ENCODE measurements at regions not wholly inside any gene's neighbourhood (a gene's known extent, or its start where the extent isn't known, plus 50 kb on each side); places are given as distances from the start of the nearest gene placed in this dataset.
"Not testable (repeated sequence)": the region's sequence is repeated elsewhere in the genome, so short reads cannot be mapped to it uniquely, and the experiment has no call there.

DNA sequence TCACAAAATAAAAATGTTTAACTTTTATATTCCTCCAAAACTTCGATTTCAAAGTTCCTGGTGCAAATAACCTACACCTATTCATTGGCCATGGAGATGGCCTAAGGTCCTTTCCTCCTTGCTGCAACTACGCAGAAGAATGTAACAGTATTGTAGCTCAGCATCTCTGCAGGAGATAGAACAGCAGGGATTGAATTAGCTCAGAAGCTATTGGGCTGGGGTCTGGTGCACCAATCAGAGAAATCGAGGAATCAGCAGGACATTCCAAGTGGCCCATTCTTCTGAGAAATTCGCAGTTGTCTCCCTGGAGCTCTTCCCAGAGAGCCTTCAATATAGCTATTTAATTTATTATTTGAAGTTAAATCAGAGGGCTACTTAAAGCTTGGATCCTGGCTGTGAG, 560.6 kb downstream of the GATA3 start:
- DNase-seq (ENCODE audit: low read depth) = no peak

DNA sequence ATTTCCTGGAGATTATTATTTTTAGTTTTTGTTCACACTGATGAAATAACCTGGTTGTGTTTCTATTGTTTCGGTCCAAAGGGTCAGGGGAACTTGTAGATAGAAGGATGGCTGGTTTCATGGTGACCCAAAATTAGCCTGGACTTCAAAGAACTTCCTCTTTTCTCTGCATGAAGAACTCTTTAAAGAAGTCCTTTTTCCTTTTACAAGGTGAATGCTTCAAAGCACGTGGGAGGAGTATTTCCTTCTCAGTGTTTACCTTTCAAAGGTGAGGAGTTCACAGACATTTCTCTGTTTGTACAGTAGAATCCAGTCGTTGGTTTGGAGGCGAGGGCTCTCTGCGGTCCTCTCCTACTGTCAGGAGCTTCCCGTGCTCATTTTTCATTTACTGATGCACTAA, 561.7 kb downstream of the GATA3 start:
- no peak for DNase-seq (ENCODE audit: low read depth)

DNA sequence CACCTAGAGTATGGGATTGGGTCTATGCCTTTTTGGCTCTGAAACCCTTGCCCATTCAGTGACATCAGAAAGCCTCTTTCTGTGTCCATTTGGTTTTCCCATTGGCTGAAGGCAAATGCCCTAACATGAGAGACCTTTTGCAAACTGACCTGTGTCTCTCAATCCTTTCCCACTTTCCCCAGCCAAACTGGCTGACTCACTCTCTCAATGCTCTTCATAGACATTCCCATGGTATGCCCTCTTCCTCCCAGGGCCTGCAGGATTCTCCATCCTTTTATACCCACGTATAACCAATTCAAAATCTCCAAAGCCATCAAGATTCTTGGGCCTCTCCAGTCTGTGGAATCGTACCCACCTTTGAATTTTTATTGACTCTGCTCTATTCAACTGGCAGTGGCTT, 563.3 kb downstream of the GATA3 start:
- DNase-seq (ENCODE audit: low read depth) = no peak

DNA sequence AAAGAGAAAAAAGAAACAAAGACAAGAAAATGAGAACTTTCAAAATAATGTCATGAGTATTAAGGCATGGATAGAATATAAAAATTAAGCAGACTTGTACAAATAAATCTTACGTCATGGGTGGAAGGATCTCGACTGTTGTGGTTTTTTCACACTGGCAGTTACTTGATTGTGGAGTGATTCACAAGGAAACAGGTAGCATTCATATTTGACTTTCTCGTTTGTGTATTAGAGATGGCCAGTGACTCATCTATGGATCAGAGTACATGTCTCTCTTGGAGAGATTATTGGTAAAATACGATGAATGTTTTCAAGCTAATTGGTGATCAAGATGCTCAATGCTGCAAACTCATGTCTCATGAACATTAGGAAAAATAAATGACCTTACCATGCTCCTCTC, 564.3 kb downstream of the GATA3 start:
- no peak for DNase-seq (ENCODE audit: low read depth)

DNA sequence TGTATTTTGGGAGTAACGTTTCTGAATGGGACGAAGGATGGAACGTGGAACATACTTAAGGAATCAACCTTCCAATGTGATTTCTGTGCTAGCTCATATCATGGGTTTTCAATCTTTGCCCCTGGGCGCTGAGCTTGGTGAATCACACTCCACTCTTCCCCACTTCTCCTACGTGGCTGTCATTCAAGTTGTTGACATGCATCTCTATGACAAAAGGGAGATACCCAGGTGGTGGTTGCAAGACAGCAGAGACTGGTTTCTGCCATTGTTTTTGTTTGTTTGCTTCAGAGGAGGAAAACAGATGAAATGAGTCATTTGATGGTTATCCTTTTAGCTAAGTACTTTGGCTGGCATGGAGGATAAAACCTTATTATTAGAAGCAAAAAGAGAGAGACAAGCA, 573.9 kb downstream of the GATA3 start:
- no peak for DNase-seq (ENCODE audit: low read depth)

DNA sequence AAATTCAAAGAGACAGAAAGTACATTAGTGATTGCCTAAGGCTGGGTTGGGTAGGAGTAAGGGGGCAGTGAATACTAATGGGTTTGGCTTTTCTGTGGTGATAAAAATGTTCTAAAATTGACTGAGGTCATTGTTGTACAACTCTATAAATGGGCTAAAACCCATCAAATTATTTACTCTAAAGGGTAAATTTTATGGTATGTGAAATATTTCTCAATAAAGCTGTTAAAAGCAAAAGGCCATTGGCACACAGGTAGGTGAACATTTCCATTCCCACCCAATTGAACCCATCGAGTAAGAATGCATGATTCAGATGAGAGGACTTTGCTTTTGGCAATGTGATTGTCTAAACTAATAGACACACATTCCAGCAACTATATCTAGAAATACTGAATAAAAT, 579.4 kb downstream of the GATA3 start:
- no peak for DNase-seq (ENCODE audit: low read depth)

DNA sequence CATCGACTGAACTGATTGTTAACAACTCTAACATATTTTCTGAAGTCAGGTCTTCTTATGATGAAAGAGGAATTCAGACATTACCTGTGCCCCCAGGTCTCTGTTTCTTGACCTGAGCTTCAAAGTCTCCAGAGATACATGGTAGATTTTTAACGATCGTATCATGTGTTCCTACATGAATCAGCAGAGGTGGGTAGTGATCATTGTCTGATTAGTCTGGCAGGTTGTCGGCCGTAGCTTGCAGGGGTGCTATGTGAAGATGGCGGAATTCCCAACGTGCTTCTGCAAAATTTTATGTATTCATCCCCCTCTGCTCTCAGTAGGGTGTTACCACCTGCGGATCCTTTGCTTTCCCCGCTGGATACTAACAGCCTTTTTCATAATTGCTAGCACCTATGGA, 581.9 kb downstream of the GATA3 start:
- DNase-seq (ENCODE audit: low read depth) = no peak

DNA sequence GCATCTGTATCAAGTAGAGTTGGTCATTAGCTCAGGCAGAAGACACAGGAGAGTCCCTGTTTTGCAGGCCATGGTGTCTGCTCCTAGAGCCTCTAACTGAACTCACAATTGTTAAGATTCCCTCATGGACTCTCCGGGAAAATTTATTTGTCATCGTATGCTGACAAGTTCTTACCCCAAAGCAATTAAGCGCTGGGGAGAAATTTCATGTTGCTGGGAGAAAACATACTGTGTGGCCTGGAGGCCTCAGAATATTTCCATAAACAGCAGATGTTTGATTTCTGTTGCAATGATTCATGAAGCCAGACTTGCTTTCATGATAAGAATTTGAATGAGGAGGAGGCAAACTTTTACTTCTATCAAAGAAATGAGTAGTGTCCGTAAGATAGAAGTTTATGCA, 583.2 kb downstream of the GATA3 start:
- no peak for DNase-seq (ENCODE audit: low read depth)

DNA sequence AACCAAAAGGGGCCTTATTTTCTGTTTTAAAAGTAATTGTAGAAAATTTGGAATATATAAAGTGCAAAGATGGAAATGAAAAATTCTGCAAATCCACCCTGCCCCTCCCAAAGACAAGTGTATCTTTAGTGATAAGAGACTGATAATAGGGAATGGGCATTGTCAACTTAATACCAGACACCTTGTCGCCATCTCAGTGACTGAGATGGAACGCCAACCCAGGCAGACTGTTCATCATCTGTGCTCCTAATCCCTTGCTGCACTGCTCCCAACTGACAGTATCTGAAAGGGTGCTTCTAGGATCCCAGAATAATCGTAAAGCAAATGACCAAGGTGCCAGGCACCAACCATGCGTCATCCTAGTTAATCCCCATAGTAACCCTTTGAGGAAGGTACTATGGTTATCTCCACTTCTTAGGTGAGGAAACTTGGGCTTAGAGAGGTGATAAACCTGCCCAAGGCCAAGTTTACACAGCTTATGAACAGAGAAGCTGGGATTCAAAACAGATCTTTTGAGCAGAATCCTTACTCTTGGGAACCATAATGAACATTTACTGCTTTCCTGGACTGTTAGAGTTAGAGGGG, 583.7 kb downstream of the GATA3 start:
- no peak for DNase-seq (ENCODE audit: low read depth)

DNA sequence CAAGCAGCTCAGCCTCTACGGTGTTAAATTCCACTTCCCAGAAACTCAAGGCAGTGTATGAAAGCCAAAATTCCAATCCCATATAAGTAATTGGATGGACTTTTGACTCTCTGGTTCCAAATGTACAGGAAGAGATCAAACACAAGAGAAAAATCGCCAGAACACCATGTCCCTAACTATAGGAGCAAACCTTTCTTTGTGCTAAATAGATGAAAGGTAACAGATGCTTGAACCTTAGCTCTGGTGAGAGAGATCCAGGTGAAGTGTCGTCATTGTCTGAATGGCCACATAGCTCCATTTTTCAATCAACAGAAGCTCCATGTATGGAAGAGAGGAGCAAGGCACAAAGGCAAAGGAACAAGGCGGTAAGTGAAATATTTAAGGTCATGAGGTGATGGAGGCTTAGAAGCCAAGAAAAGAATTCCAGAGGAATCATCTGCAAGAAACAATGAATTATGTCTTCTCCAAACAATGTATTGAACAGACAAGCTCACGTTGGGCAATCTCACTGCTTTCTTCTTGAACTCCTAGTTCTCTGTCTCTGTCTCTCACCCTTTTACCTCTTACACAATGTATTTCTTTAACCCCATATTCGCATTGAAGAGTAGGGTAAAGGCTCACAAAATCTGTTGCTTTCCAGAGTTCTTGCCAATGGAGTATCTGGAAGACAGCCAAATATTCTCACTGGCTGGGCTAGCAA, 585.1 kb downstream of the GATA3 start:
- DNase-seq (ENCODE audit: low read depth) = no peak

DNA sequence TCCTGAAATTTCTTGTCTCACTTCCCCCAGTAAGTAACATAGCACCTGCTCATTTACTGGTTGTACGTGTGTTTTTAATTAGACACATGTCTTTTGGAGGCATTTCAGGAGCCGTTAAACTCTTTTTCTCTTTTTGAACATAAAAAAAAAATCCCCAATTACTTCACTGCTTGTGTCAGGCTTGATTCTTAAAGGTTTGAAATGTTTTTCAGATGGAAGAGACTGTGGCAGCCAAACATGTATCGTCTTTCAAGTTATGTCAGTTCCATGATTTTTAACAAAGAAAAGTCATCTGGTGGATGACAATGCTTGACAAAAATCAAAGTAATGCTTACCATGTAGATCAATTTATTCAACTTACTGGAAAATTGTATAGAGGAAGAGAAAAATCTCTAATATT, 585.8 kb downstream of the GATA3 start:
- no peak for DNase-seq (ENCODE audit: low read depth)

DNA sequence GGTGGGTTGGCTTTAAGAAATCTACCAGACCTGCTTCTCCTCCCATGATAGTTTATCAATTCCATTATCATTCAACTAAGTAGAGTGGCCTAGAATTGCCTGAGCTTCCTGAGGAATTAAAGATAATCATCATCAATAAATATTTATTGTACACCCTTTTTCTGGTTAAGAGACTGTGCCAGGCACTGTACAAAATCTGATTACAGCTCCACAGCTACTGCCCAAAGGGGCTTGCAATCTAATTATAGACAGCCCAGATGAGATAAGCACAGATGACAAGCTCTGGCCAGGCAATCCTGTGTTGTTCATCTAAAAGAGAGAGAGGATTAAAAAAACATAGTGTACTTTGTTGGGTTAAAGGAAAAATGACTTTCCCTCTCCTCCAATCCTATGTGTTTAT, 586.4 kb downstream of the GATA3 start:
- no peak for DNase-seq (ENCODE audit: low read depth)

DNA sequence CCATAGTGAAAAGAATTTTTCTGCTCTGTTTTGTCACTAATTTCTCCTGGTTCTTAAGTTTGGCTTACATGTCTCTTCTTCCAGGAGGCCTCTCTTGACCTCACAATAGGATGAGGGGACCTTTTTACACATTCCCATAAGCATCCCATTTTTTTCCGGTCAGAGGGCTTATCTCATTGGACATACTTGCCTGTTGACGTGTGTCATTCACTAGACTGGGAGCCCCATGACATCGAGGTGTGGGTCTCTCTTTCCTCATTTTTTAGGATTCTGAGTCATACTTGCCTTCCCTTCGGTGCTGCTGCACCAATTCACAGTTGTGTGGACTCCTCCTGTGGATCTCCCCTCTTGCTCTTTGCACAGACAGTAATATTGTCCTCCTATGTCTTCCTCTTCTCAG, 601.8 kb downstream of the GATA3 start:
- no peak for DNase-seq (ENCODE audit: low read depth)

DNA sequence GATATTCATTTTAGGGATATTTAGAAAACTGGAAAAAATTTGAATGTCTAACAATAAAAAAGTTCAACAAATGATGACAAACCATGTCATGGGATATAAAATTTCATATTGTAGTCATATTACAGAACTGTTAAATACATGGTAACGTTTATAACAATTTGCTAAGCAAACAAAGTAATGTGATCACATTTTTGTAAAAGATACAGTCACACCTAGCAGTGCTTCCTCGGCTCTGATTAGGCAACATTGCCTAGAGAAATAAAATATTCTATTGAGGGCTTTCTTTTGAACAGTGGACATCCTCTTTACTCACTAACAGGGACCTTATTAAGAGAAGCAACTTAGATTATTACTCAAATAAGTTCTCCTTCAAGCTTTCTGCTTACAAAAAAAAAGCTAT, 605.5 kb downstream of the GATA3 start:
- no peak for DNase-seq (ENCODE audit: low read depth)

DNA sequence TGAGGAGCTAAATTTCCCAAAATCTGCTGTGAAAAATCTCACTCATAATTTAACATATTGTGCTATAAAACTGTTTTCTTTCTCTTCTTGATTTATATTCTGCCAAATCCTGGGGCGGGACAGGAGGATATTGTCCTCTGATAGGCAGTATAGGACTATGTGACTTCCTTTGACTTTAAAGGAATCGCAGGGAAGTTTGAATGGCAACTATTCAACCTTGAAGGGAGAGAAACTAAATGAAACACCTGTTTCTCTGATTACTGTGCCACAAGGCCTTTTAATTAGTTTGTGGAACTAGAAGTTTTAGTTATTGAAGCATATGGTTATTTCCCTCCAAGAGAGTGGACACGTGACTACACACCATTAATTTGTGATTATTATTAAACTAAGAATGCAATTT, 607.4 kb downstream of the GATA3 start:
- DNase-seq (ENCODE audit: low read depth) = no peak

DNA sequence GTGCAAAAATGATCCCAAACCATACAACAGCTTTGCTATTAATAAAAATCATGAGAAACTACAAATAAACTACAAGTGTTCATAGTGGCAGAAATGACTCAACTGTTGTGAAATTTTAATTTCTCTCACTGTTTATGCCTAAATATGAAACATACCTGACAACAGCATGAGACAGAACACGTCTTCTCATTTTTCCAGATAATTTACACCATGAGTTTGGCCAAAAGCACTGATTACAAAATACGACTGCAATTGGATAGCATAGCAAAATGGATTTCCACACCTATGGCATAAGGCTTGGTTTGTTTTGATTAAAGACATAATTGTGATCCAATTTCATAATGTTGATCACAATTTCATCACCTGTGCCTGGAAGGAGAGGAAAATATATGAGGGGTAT, 608.6 kb downstream of the GATA3 start:
- DNase-seq (ENCODE audit: low read depth) = no peak

DNA sequence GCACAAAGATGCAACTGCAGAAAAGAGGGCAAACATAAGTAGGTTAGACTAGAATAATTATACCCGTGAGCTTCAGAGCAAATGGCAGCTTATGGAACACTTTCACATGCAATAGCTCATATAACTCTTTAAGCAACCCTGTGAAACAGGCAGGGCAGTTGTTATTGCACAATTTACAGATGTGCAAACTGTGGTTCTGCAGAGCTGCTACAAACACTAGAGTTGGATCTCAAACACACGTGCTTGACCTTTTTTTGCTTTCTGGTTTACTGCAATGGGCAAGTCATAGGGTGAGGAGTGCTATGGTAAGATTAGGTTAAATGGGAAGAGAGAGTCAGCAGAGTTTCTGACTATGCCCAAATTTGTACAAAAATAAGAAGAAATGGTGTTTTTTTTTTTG, 610.8 kb downstream of the GATA3 start:
- DNase-seq (ENCODE audit: low read depth) = no peak

DNA sequence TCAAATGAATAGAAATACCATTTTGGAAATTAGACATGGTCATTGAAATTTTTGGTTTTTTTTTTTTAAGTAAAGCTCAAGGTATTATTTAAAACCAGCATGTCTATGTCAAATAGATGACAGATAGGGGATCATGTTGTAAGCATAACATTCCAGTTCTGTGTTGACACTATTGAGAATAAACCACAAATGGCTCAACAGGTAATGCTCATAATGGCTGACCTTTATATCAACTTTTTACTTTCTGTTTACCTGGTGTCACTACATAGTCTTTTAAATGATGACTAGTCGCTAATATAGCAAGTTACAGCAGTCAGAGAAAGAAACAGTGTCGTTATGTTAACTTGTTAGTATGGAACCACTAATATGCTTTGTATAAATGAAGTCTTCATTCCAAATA, 616.0 kb downstream of the GATA3 start:
- no peak for DNase-seq (ENCODE audit: low read depth)

DNA sequence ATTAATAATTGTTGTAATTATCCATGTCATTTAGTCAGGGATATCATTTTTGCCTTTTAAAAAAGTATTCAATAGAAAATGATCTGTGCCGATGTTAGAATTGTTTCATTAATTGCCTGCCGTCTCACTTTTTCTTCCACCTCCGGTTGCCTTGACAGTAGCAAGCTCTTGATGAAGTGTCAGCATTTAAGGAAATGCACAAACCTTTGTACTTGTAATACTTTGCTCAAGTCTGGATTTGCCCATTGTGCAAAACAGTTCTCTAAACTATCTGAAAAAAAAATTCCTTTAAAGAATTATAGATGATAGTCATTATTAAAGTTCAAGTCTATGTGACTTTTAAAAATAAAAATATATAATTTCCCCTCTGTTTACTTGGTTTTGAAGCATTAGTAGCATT, 619.7 kb downstream of the GATA3 start:
- no peak for DNase-seq (ENCODE audit: low read depth)

DNA sequence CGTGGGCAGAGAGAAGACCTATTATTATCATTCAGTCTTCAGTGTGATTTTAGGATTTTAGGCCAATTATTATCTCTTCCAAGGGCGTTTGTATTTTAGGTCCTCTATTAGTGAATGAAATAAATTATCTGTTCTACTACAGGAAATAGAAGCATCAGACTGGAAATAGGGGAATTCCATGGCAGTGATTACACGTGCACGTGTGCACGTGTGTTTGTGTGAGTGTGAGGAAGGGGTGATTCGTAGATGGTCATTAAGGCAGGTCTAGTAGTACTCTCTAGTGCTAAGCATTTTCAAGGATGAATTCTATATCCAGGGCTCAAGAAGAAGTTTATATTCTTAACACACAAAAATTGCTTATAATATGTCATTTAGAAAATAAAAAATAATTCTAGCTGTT, 623.2 kb downstream of the GATA3 start:
- no peak for DNase-seq (ENCODE audit: low read depth)

DNA sequence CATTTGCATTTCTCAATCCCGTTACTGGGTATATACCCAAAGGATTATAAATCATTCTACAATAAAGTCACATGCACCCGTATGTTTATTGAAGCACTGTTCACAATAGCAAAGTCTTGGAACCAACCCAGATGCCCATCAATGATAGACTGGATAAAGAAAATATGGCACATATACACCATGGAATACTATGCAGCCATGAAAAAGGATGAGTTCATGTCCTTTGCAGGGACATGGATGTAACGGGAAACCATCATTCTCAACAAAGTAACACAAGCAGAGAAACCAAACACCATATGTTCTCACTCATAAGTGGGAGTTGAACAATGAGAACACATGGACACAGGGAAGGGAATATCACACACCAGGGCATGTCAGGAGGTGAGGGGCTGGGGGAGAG, 630.4 kb downstream of the GATA3 start:
- DNase-seq (ENCODE audit: low read depth) = not testable (repeated sequence)

DNA sequence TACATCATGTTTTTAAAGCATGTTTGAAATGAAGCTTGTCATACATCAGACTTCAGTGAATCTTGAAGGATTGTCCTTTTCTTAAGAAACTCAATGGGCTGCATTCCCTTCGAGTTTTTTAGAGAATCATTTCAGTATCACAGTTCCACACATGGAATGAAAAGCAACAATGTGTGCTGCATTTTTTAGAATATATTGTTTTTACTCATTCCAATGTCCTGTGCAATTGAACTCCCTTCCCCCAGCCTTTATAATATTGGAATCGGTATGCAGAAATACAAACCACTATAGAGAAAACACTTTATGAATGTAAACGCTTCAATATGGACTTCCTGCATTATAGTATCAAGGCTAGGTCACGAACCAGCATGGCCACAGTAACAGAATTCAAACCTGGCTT, 634.4 kb downstream of the GATA3 start:
- DNase-seq (ENCODE audit: low read depth) = no peak

DNA sequence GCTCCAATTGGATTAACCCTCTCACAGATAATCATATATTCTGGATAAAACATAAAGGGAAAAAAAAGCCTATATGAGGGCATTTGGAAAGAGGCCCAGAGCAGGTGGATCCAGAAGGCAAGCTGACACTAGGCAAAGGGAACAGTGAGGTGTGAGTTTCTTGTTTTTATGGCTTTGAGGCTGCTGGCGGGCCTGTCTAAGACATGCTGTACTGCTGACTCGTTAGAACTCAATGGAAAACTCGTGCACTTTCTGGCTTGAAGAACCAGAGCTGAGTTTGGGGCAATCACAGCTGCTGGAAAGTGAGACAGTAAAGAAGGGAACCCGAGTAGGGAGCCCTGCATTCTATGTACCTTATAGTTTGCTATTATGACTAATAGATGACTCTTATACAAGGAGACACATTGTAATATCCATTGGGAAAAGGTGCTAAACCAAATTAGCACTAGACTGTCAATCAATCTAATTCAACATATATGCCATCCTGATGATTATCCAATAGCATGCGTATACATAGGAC, 637.1 kb downstream of the GATA3 start:
- DNase-seq (ENCODE audit: low read depth) = no peak

DNA sequence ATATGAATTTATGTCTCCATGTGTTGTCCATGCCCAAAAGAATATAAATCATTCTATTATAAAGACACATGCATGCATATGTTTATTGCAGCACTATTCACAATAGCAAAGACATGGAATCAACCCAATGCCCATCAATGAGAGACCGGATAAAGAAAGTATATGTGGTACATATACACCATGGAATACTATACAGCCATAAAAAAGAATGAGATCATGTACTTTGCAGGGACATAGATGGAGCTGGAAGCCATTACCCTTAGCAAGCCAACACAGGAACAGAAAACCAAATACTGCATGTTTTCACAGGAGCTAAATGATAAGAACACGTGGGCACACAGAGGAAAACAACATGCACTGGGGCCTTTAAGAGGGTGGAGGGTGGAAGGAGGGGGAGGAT, 639.1 kb downstream of the GATA3 start:
- not testable (repeated sequence) for DNase-seq (ENCODE audit: low read depth)

All from activated T-helper 1 cell treated with Interleukin-2 at 50 U/mL for 16 hours (primary cell).